Chondrocyte (in vitro differentiated cells): ENCODE measurements at regions not wholly inside any gene's neighbourhood (a gene's known extent, or its start where the extent isn't known, plus 50 kb on each side); places are given as distances from the start of the nearest gene placed in this dataset.

Experiments used
- DNase-seq: peaks from one replicate; pipeline ENCODE4 v3.0.0; 2021; ENCODE audit warnings: mixed read lengths, low spot score
- H3K27ac Mint-ChIP-seq: one replicate; pipeline ENCODE4 v1.8.0; 2021; ENCODE audit warnings: mild to moderate bottlenecking, moderate library complexity, mixed read lengths; ENCODE audit not compliant: unreplicated experiment
- H3K27me3 Mint-ChIP-seq: 2 replicates; pipeline ENCODE4 v1.8.0; 2021; ENCODE audit warnings: low read depth, mixed read lengths
- H3K36me3 Mint-ChIP-seq: 2 replicates; pipeline ENCODE4 v1.8.0; 2021; ENCODE audit warnings: low read depth, mixed read lengths
- H3K4me1 Mint-ChIP-seq: 2 replicates; pipeline ENCODE4 v1.8.0; 2021; ENCODE audit warnings: low read depth, mild to moderate bottlenecking, mixed read lengths
- H3K4me3 Mint-ChIP-seq: one replicate; pipeline ENCODE4 v1.8.0; 2021; ENCODE audit warnings: mild to moderate bottlenecking, moderate library complexity, mixed read lengths; ENCODE audit not compliant: unreplicated experiment
- H3K9me3 Mint-ChIP-seq: 2 replicates; pipeline ENCODE4 v1.8.0; 2021; ENCODE audit warnings: low read depth, mixed read lengths
- TF ChIP-seq, protein P1 (sequence below): fragments of 200-600 bp; sonication (generic); IDR thresholded peaks from 2 replicates; pipeline ENCODE4 v1.5.0; 2021; ENCODE audit warnings: antibody characterized with exemption, mild to moderate bottlenecking, moderate library complexity

DNA sequence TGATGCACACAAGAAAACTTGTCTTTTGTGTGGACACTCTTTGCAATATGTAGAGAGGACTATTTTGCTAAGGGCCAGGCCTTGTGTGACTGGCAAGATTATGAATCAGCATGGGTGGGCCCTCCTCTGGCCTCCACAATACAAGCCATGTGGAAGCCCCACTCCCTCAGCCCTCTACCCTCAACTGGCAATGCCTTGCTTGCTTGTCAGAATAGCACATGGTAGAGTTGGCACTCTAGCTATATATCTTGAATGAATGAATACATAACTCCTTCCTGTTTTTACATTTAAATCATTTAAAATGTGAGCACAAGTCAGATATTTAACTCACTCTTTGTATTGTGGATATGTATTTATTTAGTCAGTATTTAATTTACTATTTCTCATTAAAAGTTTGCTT is 805.4 kb upstream of the GYPC start:
- Mint-ChIP-seq H3K36me3 (no peaks in the 10 kb centered on the region), H3K27me3 (no peaks in the 10 kb centered on the region), H3K4me1 (no peaks in the 10 kb centered on the region), H3K27ac (no peak overlapping the region), H3K4me3 (no peak overlapping the region), H3K9me3 (peaks cover 17% of the 10 kb centered on the region)
- no peak for DNase-seq
- TF ChIP-seq, protein P1, sequence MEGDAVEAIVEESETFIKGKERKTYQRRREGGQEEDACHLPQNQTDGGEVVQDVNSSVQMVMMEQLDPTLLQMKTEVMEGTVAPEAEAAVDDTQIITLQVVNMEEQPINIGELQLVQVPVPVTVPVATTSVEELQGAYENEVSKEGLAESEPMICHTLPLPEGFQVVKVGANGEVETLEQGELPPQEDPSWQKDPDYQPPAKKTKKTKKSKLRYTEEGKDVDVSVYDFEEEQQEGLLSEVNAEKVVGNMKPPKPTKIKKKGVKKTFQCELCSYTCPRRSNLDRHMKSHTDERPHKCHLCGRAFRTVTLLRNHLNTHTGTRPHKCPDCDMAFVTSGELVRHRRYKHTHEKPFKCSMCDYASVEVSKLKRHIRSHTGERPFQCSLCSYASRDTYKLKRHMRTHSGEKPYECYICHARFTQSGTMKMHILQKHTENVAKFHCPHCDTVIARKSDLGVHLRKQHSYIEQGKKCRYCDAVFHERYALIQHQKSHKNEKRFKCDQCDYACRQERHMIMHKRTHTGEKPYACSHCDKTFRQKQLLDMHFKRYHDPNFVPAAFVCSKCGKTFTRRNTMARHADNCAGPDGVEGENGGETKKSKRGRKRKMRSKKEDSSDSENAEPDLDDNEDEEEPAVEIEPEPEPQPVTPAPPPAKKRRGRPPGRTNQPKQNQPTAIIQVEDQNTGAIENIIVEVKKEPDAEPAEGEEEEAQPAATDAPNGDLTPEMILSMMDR, result no peak

DNA sequence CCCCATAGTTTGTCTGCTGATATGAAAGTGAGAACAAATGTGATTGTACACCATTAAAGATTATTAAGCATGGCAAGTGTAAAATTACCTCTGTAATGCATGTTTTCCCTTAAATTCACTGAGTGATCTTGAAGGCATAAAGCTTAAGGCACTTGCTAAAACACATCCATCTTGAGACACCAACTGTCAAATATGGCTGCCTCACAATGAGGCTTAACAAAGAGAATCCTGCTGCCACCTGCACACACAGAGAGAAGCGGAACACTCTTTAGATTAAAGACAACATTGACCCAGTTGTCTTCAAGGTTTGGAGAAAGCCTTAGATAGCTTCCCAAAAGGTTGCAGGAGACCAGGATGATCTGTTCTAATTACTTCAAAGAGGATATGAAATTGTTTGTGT is 803.6 kb upstream of the GYPC start:
- TF ChIP-seq, protein P1, result no peak

DNA sequence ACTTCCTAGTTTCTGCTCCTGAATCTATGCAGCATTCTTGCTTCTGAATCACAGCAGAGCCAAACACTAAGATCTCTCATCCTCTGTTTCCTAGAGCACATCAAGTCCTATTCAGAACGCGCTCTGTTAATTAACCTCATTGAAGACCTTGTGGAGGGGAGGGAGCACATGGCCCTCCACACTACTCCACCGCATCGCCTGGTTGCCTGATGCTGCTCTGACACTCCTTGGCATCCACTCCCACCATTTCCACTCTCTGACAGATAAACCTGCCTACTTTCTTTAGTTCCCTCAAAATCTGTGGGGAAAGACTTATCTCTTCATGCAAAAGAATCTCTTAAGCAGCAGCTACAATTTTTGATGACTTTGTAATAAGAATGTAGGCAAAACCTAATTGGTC is 802.3 kb upstream of the GYPC start:
- no peak overlapping the region for H3K4me3 Mint-ChIP-seq
- H3K4me1 Mint-ChIP-seq, result no peaks in the 10 kb centered on the region
- no peak overlapping the region for H3K27ac Mint-ChIP-seq
- H3K36me3 Mint-ChIP-seq, result no peaks in the 10 kb centered on the region
- TF ChIP-seq, protein P1, result no peak
- no peak for DNase-seq
- no peaks in the 10 kb centered on the region for H3K27me3 Mint-ChIP-seq
- peaks cover 10% of the 10 kb centered on the region for H3K9me3 Mint-ChIP-seq

More for the DNA sequence above, 803.6 kb upstream of the GYPC start:
- Mint-ChIP-seq H3K36me3 (no peaks in the 10 kb centered on the region), H3K27ac (no peak overlapping the region), H3K9me3 (peaks cover 14% of the 10 kb centered on the region), H3K27me3 (no peaks in the 10 kb centered on the region), H3K4me3 (no peak overlapping the region), H3K4me1 (no peaks in the 10 kb centered on the region)
- DNase-seq, result no peak

DNA sequence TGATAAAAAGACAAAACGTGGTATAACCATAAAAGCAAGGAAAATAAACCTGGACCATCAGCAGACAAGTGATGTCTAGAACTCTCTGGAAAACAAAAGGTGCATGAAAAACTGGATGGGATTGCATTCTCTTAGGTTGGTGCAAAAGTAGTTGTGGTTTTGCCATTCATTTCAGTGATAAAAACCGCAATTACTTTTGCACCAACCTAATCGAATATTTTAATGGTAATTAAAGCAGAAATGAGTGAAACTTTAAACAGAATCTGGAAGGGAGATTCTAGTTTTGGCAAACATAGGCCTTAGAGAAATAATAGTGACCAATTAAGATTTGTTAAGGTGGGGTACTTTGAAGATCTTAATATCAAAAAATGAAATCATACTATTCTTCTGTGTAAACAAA is 800.8 kb upstream of the GYPC start:
- H3K4me1 Mint-ChIP-seq, result no peaks in the 10 kb centered on the region
- TF ChIP-seq, protein P1, result no peak
- no peaks in the 10 kb centered on the region for H3K36me3 Mint-ChIP-seq
- peaks cover 7% of the 10 kb centered on the region for H3K9me3 Mint-ChIP-seq
- no peak for DNase-seq
- no peak overlapping the region for H3K4me3 Mint-ChIP-seq
- H3K27me3 Mint-ChIP-seq, result no peaks in the 10 kb centered on the region
- no peak overlapping the region for H3K27ac Mint-ChIP-seq

DNA sequence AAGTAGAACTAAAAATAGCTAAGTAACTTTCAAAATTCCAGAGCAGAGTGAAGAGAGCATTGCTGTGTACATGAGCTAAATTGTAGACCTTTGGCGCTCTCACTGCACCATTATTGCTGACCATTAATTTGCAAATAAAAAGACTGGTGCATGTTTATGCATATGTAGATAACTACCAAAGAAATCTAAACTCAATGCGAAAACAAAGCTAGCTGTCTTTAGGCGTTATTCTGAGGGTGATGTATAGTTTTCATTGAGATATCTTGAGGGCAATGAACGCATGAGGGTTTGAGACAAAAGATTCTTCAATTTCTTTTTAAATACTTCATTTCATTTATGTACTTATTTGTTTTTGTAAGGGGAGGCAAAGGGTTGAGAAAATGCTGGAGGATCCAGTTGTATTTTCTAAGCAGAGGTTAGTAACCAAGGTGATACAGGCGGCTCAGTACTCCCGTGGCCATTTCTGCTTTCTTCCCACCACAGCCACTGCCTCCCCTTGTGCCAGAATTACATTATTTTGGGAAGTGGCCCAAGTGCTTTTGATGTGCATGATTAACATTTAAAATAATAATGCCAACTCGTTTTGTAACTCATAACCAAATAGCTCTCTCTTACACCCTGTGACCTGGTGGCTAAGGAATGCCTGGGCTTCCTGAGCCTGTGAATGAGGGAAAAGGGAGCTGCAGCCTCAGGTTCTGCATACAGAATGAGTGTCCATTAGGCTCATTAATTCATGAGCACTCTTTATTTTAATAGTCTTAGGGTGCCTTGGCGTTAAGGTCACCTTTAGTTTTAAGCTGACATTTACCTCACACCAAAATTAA is 797.8 kb upstream of the GYPC start:
- no peak for DNase-seq
- Mint-ChIP-seq H3K27ac (no peak overlapping the region), H3K4me3 (no peak overlapping the region), H3K9me3 (peaks cover 4% of the 10 kb centered on the region), H3K27me3 (no peaks in the 10 kb centered on the region), H3K36me3 (no peaks in the 10 kb centered on the region), H3K4me1 (no peaks in the 10 kb centered on the region)
- TF ChIP-seq, protein P1, result no peak
